ENCODE measurements at regions not wholly inside any gene's neighbourhood (a gene's known extent, or its start where the extent isn't known, plus 50 kb on each side); places are given as distances from the start of the nearest gene placed in this dataset.

DNA sequence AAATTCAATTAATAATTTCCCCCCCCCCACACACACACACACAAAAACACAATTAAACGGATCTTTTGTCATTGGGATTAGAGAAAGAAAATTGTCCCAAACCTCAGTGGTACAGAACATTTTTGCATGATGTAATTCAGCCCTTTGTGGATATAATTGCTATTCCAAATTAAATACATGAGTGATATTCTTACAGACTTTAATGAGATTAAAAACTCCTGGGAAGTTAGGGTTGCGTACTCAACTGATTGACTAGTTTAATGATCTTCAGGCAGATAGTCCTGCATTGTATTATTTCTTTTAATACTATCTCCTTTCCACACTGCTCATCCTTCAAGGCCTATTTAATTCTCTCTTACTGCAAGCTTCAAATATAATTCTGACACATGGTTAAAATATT lies 711.8 kb upstream of the LRFN5 start:
- no peak for TF ChIP-seq POLR2A (IDR thresholded peaks at IDR 0.05)
- TF ChIP-seq, protein P1, sequence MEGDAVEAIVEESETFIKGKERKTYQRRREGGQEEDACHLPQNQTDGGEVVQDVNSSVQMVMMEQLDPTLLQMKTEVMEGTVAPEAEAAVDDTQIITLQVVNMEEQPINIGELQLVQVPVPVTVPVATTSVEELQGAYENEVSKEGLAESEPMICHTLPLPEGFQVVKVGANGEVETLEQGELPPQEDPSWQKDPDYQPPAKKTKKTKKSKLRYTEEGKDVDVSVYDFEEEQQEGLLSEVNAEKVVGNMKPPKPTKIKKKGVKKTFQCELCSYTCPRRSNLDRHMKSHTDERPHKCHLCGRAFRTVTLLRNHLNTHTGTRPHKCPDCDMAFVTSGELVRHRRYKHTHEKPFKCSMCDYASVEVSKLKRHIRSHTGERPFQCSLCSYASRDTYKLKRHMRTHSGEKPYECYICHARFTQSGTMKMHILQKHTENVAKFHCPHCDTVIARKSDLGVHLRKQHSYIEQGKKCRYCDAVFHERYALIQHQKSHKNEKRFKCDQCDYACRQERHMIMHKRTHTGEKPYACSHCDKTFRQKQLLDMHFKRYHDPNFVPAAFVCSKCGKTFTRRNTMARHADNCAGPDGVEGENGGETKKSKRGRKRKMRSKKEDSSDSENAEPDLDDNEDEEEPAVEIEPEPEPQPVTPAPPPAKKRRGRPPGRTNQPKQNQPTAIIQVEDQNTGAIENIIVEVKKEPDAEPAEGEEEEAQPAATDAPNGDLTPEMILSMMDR (IDR thresholded peaks at IDR 0.05): no peak
